ENCODE measurements at regions not wholly inside any gene's neighbourhood (a gene's known extent, or its start where the extent isn't known, plus 50 kb on each side); places are given as distances from the start of the nearest gene placed in this dataset.
"Not testable (repeated sequence)": the region's sequence is repeated elsewhere in the genome, so short reads cannot be mapped to it uniquely, and the experiment has no call there.

DNA sequence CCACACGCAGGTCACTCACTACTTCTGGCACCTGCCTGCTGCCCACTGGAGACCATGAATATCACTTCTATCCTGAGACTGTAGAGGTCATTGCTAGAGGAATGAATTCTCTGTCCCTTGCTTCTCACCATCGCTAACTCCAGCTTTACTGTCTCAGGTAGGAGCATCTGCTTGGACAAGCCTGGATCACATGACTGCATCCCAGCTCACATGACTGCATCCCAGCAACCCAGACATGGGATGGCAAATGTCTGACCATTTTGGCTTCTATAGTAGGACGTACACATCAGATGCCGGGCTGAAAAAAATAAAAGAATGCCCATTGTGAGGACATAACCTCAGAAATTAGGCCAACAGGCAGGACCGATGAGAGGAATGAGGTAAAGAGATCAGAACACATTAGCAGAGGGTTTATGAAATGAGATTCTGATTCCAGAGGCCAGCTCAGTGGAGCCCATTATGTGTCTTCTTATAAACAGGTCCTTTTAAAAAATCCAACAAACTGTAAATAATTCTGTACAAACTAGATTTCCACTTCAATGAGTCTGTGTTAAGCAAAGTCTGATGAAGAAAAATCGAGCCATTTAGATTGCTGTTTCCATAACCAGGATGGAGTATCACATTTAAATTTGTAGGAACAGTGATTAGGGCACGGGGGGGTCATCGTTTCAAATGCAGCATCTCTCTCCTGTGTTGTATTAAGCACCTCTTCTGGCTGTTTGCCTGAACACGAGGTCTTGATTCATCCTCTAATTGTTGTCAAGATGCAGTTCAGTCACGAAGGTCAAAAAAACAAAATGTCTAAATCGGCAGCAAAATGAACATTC, 126.7 kb downstream of the MTHFS start:
- DNase-seq: no peak

DNA sequence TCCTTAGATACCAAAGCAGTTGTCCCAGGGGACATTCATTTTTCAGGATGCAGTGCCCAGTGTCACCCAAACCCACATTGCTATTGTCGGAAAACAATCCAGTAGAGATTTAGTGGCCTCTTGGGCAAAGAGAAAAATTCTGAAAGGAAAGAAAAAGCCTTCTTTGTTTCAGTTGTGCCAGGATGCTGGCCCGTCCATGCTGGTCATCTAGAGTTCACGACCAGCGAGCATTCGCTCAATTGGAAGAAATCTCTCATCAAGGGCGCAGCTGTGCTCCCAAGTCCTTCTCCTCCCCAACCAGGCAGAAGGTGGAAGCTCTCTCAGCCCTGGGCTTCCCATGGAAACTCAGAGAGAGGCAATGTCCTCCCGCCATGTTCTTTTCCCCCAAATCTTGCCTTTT, 123.7 kb downstream of the MTHFS start:
- no peak for DNase-seq

DNA sequence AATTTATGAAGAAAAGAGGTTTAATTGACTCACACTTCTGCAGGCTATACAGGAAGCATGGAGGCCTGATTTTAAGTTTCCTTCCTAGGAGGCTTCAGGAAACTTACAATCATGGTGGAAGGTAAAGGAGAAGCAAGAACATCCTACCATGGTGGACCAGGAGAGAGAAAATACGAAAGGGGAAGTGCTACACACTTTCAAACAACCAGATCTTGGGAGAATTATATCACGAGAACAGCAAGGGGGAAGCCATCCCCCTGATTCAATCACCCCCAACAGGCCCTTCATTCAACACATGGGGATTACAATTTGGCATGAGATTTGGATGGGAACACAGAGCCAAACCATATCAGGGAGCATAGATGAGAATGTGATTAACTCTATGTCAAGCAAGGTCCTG, 121.0 kb downstream of the MTHFS start:
- DNase-seq: no peak

DNA sequence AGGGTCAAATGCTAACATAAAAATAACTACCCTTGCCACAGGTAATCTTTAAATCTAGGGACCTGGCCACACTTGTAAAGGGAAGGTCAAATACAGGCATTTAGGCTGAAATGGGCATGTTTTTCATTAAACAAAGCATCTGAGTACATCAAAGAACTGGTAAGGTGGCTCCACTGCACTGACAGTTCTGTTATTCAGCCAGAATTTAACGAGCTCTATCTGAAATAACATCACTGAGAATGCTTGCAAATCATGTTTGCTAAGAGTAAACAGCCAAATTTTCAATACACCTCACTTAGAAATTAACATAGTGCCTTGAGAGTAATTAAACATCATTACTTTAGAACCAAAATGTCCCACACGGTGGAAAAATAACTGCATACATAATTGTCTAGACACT, 118.9 kb downstream of the MTHFS start:
- no peak for DNase-seq

DNA sequence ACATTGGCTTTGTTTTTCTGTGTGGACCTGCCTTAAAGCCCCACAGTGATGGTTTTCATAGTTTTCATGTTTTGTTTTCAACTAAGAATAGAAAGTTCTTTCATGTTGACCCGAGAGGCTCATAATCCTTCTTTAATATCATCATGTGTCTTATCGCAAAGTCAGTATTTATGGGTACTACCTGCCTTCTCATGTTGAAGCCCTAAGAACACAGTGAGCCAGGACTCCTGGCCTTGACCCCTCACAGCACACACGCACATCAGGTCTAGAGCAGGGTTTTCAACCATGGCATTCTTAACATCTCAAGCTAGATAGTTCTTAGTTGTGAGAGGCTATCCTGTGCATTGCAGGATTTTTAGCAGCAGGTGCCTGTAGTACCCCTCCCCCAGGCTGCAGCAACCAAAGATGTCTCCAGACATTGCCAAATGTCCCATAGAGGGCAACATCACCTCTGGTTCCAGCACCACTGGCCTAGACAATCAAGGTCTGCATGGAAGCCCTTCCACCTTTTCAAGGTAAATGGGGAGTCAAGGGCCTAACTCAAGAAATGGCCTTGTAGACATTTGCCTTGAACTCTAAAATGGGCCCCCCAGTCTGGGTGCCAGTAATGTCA, 118.3 kb downstream of the MTHFS start:
- no peak for DNase-seq

DNA sequence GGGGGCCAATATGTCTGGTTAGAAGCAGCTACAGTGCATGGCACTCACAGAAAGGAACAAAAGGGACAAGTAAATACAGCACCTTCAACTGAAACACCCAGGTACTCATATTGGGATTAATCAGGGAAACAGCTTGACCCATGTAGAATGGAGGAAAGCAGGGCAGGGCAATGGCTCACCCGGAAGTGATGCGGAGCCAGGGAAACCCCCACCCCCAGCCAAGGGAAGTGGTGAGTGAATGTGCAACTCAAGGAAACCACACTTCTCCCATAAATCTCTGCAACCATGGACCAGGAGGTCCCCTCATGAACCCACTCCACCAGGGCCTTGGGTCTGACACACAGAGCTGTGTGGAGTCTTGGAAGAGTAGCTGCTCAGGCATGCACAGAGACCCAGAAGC, 117.1 kb downstream of the MTHFS start:
- DNase-seq: no peak

DNA sequence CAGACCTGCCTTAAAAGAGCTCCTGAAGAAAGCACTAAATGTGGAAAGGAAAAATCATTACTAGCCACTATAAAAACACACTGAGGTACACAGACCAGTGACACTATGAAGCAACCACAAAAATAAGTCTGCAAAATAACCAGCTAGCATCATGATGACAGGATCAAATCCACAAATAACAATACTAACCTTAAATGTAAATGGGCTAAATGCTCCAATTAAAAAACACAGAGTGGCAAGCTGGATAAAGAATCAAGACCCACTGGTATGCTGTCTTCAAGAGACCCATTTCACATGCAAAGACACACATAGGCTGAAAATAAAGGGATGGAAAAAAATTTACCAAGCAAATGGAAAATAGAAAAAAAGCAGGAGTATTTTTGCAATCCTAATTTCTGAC, 114.5 kb downstream of the MTHFS start:
- not testable (repeated sequence) for DNase-seq

All from fibroblast of upper back skin (primary cell).